HG03139 (cell line): ENCODE measurements at regions not wholly inside any gene's neighbourhood (a gene's known extent, or its start where the extent isn't known, plus 50 kb on each side); places are given as distances from the start of the nearest gene placed in this dataset.
"Not testable (repeated sequence)": the region's sequence is repeated elsewhere in the genome, so short reads cannot be mapped to it uniquely, and the experiment has no call there.

ENCODE experiments used
- ATAC-seq: cut with Tn5 transposase; IDR thresholded peaks from one replicate; pipeline ENCODE4 v1.9.1; 2021; ENCODE audit not compliant: unreplicated experiment

- ATAC-seq: not testable (repeated sequence)
Measured at GRCh38 chr2:18266699-18267098, 293.8 kb downstream of the RDH14 start.

- no peak for ATAC-seq
Measured at GRCh38 chr2:18265614-18266586, 294.6 kb downstream of the RDH14 start.

- no peak for ATAC-seq
Measured at GRCh38 chr2:18262601-18263000, 297.9 kb downstream of the RDH14 start.

GRCh38 chr2:18253686-18254197 is 306.7 kb downstream of the RDH14 start:
- ATAC-seq: no peak

- ATAC-seq: no peak
Measured at GRCh38 chr2:18251486-18251885, 309.0 kb downstream of the RDH14 start.

- ATAC-seq: no peak
Measured at GRCh38 chr2:18247282-18248110, 313.0 kb downstream of the RDH14 start.

GRCh38 chr2:18245375-18245774 is 315.1 kb downstream of the RDH14 start:
- no peak for ATAC-seq

GRCh38 chr2:18244845-18245244 is 315.6 kb downstream of the RDH14 start:
- no peak for ATAC-seq

- ATAC-seq: no peak
Measured at GRCh38 chr2:18243816-18244215, 316.6 kb downstream of the RDH14 start.

- no peak for ATAC-seq
Measured at GRCh38 chr2:18242716-18243115, 317.7 kb downstream of the RDH14 start.

GRCh38 chr2:18238209-18238608 is 322.2 kb downstream of the RDH14 start:
- no peak for ATAC-seq

- ATAC-seq: no peak
Measured at GRCh38 chr2:18237298-18237697, 323.2 kb downstream of the RDH14 start.

GRCh38 chr2:18232731-18233438 is 327.6 kb downstream of the RDH14 start:
- no peak for ATAC-seq

- no peak for ATAC-seq
Measured at GRCh38 chr2:18230668-18231067, 329.8 kb downstream of the RDH14 start.

GRCh38 chr2:18219676-18220075 is 340.8 kb downstream of the RDH14 start:
- no peak for ATAC-seq

- ATAC-seq: no peak
Measured at GRCh38 chr2:18218160-18218933, 339.9 kb downstream of the KCNS3 start.

- no peak for ATAC-seq
Measured at GRCh38 chr2:18214936-18215335, 336.5 kb downstream of the KCNS3 start.

- ATAC-seq: no peak
Measured at GRCh38 chr2:18213986-18214385, 335.5 kb downstream of the KCNS3 start.

- ATAC-seq: no peak
Measured at GRCh38 chr2:18209934-18210639, 331.6 kb downstream of the KCNS3 start.

GRCh38 chr2:18208956-18209355 is 330.5 kb downstream of the KCNS3 start:
- ATAC-seq: no peak
